ENCODE measurements at regions not wholly inside any gene's neighbourhood (a gene's known extent, or its start where the extent isn't known, plus 50 kb on each side); places are given as distances from the start of the nearest gene placed in this dataset.

GRCh38 chr9:23914431-23915003 lies 88.5 kb upstream of the ELAVL2 start:
- no peak for DNase-seq (ENCODE audit: low spot score)

GRCh38 chr9:23907343-23907742 lies 81.3 kb upstream of the ELAVL2 start:
- DNase-seq (ENCODE audit: low spot score), result no peak

DNA sequence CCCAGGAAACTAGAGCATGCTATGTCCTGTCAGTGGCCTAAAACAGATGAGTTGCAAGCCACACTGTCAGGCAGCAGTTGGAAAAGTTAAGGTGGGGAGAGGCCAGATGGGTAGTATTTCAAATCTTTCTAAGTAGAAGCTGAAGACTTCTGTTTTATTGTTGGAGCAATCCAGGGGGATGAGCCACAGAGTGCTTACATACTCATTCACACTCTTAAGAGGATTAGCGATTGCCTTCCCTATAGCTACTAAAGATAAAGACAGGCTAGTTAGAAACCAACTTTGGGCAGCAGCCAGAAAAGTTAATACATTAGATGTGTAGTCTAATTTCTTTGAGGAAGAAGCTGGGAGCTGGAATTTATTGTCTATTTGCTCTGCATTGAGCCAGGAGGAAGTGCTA lies 61.7 kb upstream of the ELAVL2 start:
- no peak for DNase-seq (ENCODE audit: low spot score)

Measured in ecto neural progenitor cell (in vitro differentiated cells).